GM21390 (cell line): ENCODE measurements at regions not wholly inside any gene's neighbourhood (a gene's known extent, or its start where the extent isn't known, plus 50 kb on each side); places are given as distances from the start of the nearest gene placed in this dataset.
"Not testable (repeated sequence)": the region's sequence is repeated elsewhere in the genome, so short reads cannot be mapped to it uniquely, and the experiment has no call there.

Experiments used
- ATAC-seq: cut with Tn5 transposase; IDR thresholded peaks from one replicate; pipeline ENCODE4 v1.9.1; 2021; ENCODE audit not compliant: unreplicated experiment

DNA sequence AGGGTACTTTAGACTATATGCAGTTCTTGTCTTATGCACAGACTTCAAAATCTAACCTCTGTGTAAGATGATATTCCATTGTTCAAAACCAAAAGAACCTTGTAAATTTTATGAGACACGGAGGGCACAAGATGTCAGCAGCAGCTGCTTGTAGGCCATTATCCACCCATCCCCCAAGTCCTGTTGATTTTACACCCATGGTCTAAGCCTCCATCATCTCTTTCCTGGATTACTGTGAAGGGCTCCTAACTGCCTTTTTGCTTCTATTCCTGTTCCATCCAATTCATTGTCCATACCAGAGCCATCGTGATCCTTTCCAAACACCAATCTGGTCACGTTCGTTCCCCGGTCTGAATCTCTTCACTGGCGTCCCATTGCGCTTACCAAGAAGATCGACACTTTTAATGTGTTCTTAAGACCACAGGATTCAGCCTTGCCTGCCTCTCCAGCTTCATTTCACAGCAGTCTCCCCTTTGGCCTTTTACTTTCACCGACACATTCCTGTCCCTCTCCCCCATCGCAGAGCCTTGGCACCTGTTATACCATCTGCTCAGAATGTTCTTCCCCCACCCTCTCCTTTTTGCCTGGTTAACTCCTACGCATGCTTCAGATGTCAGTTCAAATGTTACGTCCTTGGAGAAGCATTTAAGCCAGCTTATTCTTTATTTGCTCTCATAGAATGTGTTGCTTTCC is 107.3 kb upstream of the POU3F1 start:
- ATAC-seq: no peak

DNA sequence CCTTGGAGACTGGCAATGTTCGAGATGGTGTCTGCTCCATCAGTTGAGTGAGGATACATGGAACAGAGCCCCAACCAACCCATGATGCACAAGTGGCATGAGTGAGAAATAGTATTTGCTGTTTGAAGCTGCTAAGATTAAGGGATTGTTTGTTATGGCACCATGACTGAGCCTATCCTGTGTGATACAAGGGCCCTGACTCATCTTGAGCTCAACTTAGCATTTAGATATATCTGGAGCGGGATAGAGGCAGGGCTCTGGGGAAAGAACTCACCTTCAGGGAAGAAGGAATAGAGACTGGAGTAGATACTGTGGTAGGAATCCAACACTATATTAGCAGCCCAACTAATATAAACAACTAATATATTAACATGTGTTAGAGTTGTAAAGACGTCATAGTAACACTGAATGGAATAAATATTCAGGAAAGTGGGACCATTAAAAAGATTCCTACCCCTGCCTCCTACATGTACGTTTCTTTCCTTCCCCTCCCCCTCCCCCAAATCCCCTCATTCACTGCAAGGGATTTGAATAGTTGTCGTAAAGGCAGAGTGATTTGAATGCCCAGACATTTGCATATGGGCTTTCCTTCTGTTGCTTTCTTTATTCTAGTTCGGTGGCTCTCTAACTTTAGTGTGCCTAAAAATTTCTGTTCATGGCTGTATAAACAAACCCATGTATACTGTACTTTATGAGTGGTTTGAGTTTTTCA is 106.6 kb upstream of the POU3F1 start:
- no peak for ATAC-seq

DNA sequence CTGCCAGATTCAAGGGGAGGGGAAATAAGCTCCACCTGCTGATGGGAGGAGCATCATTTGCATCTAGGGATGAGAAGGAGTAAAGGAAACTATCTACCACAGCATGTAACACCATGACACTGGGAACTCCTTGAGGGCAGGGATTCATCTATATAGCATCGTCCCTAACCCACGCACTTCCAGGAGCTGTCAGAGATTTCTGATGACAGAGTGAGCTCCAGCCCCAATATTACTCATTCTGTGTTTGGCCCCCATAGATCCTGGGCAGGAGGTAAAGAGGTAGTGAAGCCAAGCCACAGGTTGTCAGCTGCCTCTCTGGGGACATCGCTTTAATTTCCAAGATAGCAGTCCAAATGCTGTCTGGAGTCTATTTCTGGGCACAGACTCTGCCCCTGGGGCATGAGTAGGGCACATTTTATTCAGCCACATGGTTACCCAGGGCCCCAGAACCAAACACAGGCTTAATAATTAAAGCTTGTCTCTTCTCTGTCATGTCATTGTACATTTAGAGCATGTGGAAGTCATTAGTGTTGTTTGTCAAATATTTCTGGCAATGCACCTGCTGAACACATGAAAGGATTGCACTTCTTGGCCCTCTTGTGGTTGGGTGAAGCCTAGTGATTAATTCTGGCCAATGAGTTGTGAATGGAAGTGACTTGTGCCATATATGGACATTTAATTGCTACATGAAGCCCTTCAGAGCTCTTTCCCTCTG is 105.9 kb upstream of the POU3F1 start:
- ATAC-seq: no peak

DNA sequence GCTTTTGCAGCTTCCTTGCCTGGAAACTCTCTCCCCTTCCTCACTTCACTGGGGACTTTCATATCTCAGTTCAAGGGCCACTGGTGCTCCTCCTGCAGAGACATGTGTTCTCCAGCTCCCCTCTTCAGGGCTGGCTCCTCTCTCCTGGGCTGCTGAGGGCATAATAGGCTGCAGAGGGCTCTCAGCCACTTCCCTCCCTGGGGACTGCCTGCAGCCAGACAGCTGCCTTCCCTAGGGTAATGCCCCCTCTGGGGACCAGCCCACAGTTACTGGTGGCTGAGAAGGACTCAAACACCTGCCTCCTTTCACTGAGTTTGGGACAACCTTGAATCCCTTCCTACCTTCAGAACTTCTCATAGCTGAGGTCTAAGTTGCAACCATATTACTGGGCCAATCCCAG is 104.8 kb upstream of the POU3F1 start:
- no peak for ATAC-seq

DNA sequence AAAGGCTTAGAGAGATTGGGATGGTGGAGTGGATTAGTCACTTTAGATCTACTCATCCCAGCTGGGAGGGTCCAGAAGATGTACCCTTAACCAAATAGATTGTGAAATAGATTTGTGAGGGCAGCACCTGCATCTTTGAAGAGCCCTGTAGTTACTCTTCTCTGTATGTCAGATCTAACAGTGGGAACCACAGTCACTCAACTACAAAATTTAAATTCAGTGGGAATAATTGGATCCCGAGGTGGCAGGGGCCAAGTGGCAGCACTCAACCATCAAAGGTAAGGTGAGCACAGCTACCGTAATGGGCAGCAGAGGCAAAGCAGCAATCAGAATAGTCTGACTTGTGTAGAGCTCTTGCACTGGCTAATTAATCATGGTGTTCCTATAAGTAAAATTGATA is 99.5 kb upstream of the POU3F1 start:
- ATAC-seq: not testable (repeated sequence)

DNA sequence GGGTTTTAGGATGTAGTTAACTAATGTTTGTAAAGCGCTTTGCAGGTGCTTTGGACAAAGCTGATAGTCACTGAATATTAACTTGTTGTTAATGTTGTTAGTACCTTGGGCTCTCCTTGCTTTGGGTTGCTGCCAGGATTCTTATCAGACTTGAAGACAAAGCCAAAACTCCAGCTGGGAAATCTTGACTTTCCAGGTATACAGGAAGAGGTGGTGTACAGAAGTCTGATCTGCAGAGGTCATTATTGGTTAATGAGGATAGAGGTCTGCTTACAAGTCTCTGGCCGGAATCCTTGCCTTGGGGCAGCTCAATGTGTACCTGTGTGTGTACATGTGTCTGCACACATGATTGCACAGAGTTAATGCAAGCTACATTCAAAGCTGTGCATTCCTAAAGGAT is 96.0 kb upstream of the POU3F1 start:
- no peak for ATAC-seq

DNA sequence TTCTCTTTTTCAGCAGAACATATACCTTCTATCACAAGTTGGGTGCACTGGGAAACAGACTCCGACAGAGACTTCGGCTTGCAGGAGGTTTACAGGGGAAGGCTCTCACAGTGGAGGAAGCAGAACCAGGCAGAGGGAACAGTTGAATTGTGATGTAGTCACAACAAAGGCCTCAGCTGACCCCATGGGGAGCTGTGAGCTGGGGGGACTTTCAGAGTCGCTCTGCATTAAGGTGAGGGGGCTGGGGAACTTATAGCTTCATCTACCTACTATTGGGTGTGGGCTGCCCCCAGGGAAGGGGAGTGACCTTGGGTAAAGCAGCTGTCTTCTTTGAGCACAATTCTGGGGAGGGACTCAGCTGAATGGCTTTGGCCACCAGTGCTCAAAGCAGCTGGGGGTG is 94.9 kb upstream of the POU3F1 start:
- no peak for ATAC-seq

DNA sequence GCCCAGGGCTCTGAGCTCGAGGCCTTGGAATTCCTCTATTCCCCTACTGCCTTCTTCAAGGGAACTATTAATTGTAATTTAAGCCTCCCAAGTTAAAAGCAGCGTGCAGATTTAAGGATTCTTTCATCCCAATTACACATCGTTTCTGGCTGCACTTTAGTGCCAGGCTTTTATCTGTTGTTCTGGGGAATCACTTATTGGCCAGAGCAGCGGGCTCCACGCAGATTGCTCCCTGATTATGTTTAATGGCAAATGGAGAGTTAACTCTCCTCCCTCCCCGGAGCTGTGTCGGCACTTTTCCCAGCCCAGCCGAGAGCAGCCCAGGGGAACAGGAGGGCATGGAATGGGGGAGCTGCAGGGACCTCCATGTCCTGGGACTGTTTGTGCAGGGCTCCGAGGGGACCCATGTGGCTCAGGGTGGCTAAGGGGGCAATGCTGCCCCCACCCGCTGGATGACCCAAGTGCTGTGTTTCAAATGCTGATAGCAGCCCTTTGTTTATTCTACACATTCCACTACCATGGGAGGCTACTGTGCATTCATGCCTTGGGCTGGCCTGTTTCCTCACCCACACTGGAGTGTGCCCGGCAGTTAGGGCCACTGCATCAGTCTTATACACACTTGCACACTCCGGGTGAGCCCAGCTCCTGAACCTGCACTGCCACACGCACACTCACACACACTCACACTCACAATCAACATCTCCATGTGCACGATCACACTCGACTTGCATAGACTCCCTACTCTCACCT is 93.3 kb upstream of the POU3F1 start:
- no peak for ATAC-seq

DNA sequence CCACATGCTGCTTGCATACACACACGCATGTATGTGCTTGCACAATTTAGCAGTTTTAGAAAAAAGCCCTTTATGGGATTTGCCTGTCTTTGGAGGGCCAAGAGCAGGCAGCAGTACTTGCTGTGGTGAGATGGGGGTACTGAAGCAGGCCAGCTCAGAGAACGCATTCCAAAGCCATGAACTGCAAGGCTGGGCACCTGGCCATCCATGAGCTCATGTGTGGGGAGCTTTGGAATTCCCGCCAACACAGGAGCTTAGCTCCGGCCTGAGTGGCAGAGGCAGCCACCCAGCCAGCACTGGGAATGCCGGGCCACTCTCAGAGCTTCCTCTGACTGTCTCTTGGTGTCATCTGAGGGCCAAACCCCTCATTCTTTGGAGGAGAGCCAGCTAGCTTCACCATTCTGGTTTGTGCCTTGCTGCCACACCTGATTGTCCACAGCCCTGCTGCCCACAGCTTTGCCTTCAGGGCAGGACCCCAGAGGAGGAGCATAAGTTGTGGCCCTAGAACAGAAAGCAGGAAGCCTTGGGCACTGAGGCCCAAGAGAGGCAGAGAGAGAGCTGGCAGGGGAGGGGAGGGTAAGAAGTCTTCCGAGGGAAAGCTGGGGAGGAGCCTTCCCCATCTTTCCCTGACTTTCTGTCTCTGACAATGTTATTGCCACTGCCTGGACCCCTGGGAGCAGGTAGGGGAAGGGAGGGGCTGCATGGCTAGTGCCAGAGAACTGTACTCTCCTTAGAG is 92.1 kb upstream of the POU3F1 start:
- no peak for ATAC-seq

DNA sequence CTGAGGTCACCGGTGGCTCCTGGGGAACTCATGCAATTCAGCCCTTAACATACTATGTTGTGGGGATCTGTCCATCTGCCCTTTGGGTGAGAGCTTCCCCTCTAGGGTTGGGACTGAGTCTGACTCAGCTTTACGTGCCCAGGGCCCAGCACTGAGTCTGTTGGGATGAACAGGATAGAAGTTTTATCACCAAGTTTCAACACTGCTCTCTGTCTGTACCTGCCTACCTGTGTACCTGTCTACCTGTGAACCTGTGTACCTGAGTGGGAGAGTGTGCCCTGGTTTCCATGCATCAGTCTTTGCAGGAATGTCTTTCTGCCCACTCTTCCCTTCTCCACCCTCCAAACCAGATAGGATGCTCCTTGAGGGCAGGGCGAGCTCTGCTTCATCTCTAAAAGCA is 90.6 kb upstream of the POU3F1 start:
- ATAC-seq: no peak

DNA sequence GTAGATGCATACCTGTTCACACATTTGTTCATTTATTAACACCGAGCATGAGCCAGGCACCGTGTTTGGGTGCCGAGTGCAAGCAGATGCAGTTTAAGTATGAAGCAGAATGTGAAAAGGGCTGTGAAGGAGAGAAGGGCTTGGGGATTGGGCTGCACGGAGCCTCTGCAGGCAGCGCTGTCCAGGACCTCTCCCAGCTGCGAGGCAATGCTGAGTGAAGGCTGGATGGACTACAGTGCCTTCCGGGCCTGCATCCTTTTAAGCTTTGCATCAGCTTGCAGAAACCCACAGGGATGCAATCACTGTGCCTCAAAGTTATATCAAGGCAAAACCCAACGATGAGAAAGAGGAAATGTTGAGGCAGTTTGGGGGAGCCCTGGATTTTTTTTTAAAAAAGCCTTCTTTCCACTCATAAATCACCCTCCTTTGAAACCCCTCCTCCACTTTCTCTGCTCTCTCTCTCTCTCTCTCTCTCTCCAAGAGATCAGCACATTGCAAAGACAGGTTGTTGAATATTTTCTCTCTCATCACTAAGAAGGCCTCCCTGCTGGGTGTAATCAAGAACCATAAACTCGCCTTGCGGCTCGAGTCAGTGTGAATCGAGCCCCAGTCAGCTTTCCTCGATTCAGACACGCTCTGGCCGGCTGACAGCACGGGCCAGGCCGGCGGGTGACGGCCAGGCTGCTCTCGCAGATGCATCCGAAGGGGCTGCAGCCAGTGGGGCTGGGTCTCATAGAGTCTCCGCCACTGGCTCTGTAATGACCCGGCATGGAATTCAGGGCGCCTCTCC is 89.2 kb upstream of the POU3F1 start:
- no peak for ATAC-seq

DNA sequence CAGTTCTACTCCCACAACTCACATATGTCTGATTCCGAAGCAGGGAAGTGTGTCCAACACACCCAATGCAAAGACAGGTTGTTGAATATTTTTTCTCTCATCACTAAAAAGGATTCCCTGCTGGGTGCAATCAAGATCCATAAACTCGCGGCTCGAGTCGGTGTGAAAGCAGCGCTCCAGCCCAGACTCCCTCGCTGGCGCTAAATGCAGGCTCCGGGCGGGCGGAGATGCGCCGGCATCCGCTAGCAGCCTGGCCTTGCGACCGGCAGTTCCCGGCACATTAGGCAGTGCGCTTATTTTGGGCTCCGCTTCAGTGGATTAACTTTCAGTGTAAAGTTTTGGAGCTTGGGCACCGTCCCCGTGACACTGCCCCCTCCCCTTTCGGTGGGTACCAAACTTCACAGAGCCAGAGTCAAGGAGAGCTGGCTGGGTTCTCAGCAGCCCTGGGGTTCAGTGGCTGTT is 87.7 kb upstream of the POU3F1 start:
- no peak for ATAC-seq

DNA sequence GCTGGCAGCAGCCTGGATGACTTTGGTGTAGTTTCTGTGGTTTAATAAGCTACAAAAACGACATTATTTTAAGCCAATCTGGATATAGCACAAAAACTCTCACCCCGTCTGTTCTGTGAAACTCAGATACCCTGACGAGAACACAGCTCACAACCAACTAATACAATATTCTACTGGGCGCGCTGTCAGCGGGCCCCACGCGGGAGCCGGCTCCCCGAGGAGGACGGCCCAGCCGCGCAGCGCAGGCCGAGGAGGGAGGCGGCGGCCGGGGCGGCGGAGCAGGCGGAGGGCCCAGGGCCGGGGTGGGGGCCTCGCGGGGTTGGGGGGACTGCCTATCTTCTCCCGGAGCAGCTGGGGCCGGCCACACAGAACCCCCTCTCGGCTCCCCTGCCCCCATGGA is 87.2 kb upstream of the POU3F1 start:
- no peak for ATAC-seq

DNA sequence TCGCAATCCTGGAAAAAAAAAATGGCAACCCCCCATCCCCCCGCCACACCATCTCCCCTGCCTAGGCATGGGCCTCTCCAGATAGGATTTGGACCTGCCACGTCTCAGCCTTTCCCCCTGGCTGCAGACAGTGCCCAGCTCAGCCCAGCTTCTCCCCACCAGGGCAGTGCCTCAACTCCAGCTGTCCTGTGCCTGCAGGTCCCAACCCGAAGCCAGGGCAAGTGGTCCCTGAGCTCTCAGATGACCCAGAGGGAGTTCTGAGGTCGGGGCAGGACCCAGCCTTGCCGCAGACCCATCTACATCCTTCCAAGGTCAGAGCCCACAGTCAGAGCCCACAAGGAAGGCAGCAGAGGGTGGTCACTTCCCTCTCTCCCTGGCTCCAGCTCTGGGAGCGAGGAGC is 86.7 kb upstream of the POU3F1 start:
- ATAC-seq: no peak

DNA sequence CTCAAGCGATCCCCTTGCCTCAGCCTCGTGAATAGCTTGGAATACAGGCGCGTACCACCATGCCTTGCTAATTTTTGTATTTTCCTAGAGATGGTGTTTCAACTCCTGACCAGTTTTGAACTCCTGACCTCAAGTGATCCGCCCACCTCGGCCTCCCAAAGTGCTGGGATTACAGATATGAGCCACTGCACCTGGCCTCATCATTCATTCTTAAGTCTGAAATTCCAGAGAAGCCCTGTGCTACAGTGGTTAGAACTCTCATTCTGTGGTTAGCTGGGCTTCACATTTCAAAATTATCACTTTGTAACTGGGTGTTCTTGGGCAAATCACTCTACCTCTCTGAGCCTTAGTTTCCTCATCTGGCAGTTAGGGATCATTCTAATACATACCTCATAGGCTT is 86.1 kb upstream of the POU3F1 start:
- no peak for ATAC-seq

DNA sequence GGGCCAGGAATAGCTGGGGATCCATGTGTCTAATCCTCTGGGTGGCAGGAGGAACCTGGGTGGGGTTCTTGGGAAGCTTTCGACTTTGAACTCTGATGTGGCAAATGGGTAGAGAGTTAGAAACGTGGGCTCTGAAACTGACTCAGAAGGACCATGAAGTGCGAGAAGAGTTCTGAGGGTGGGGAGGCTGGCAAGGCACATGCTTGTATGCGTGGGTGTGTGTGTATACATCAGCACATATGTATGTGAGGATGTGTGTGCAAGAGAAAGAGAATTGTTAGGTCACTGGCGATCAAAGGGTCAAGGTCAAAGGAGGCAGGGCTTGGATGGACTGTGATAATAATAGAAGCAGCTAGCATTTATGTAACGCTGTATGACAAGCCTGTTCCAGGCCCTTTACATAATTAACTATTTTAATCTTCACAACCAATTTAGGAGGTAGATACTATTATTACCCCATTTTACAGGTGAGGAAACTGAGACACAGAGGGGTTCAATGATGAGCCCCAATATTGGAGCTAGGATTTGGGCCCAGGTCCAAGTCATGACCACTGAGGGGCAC is 84.5 kb upstream of the POU3F1 start:
- ATAC-seq: no peak

DNA sequence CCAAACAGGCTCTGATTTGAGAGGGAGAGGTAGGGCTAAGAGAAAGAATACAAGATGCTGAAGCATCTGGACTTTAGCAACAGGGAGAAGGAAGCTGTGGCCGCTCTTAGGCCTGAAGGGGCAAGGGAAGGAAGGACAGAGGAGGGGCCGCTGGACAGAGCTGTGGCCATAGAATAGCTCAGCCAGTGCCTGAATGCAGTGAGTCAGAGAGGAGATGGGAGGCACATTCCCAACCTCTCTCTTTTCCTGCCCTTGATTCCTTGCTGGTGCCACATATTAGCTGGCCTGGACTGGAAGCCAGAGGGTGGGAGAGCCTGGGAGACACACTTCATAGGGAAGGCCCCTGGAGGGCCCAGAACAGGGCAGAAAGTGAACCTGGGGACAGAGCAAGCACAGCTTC is 83.4 kb upstream of the POU3F1 start:
- ATAC-seq: no peak

DNA sequence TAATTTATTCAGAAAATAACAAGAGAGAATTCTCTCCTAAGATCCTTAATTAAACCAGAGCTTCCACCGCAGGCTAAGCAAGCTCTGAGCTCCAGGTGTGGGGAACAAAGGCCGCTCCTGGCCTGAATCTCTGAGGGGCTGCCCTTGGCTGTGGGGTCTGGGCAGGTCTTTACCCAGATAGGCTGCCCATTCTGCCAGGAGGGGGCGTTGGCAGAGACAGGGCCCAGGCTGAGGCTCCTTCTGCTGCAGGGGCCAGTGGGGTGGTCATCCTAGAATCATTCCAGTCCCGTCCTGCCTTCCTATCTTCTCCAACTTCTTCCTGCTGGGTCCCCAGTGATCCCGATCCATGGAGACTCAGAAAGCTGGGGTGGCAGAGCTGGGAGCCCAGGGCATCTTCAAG is 82.9 kb upstream of the POU3F1 start:
- no peak for ATAC-seq

DNA sequence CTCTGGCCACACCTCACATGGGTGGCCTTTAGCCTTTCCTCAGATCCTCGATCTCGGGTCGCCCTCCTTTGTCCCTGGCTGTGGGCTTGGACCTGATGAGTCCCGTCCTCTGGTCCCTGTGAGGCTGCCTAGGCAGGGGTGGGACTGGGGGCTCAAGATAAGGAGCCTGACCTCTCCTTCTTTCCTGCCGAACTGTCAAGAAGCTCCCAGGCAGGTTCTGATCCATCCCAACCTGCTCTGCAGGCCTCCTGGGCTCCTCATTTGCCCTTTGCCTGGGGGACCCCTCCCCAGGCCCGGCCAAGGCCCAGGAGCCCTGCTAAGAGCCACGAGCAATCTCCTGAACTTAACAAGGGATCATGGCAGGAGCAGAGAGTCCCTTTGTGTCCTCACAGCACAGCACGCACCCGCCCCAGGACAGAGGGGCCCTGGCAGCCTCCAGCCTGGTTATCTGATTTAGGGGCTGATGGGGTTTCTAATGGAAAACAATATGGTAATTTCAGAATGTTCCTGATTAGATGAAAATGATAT is 82.4 kb upstream of the POU3F1 start:
- ATAC-seq: no peak
